IMR-90 (cell line): ENCODE measurements at regions not wholly inside any gene's neighbourhood (a gene's known extent, or its start where the extent isn't known, plus 50 kb on each side); places are given as distances from the start of the nearest gene placed in this dataset.

Experiments
- BHLHE40 ChIP-seq: fragments of 150-350 bp; IDR thresholded peaks from 2 replicates; pipeline ENCODE4 v1.6.1; 2016; ENCODE audit warnings: mild to moderate bottlenecking, low read depth, low read length
- CEBPB ChIP-seq: IDR thresholded peaks from 2 replicates; pipeline ENCODE4 v1.6.1; 2012; ENCODE audit warnings: low read depth, low read length, improper control_type of control experiment
- CTCF ChIP-seq: conservative IDR thresholded peaks from 2 replicates; pipeline ENCODE4 v1.5.1; 2012; ENCODE audit warnings: mild to moderate bottlenecking, low read depth, low read length, improper control_type of control experiment
- FOS ChIP-seq: fragments of 150-350 bp; IDR thresholded peaks from 2 replicates; pipeline ENCODE4 v1.6.1; 2016; ENCODE audit warnings: low read depth, low read length
- MAFK ChIP-seq: IDR thresholded peaks from 2 replicates; pipeline ENCODE4 v1.6.1; 2012; ENCODE audit warnings: low read depth, low read length, improper control_type of control experiment
- MAZ ChIP-seq: IDR thresholded peaks from 2 replicates; pipeline ENCODE4 v1.6.1; 2012; ENCODE audit warnings: low read depth, mild to moderate bottlenecking, low read length, improper control_type of control experiment, moderate library complexity, borderline replicate concordance
- MXI1 ChIP-seq: IDR thresholded peaks from 2 replicates; pipeline ENCODE4 v1.6.1; 2012; ENCODE audit warnings: low read depth, mild to moderate bottlenecking, low read length, moderate library complexity, borderline replicate concordance
- NFE2L2 ChIP-seq: fragments of 150-350 bp; IDR thresholded peaks from 2 replicates; pipeline ENCODE4 v1.6.1; 2016; ENCODE audit warnings: low read depth, mild to moderate bottlenecking, low read length
- POLR2A ChIP-seq: IDR thresholded peaks from 2 replicates; pipeline ENCODE4 v1.6.1; 2012; ENCODE audit warnings: mild to moderate bottlenecking, low read depth, low read length
- RAD21 ChIP-seq: IDR thresholded peaks from 2 replicates; pipeline ENCODE4 v1.6.1; 2012; ENCODE audit warnings: low read length, improper control_type of control experiment
- RCOR1 ChIP-seq: IDR thresholded peaks from 2 replicates; pipeline ENCODE4 v1.6.1; 2012; ENCODE audit warnings: mild to moderate bottlenecking, low read length, improper control_type of control experiment; ENCODE audit not compliant: insufficient replicate concordance
- RFX5 ChIP-seq: IDR thresholded peaks from 2 replicates; pipeline ENCODE4 v1.8.0; 2012; ENCODE audit warnings: low read depth, mild to moderate bottlenecking, low read length, moderate library complexity
- SMC3 ChIP-seq: fragments of 150-350 bp; IDR thresholded peaks from 2 replicates; pipeline ENCODE4 v1.6.1; 2016; ENCODE audit warnings: low read depth, mild to moderate bottlenecking, antibody characterized with exemption, low read length, moderate library complexity
- TF ChIP-seq, protein P1 (sequence below): fragments of 150-350 bp; IDR thresholded peaks from 2 replicates; pipeline ENCODE4 v1.6.1; 2017; ENCODE audit warnings: mild to moderate bottlenecking, antibody characterized with exemption, low read length, low read depth

DNA sequence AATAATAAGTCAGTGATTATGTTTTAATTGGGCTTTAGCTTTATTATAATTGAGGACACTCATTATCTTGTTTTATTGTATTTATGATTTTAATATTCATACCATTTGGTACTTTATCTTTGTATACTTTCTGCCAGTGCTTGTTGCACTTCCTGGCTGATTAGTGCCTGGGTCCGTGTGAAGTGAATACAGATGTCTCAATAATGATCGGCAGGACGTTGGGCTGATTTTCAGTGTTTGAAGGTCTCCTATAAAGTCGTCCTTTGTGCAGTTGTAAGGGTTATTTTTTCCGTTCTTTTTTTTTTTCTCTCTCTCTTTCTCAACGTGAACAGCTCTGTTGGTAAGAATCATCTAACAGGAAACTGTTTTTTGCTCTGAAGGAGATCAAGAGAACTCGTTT, 450.0 kb upstream of the POU3F2 start:
- TF ChIP-seq CTCF = no peak
- no peak for TF ChIP-seq POLR2A
- TF ChIP-seq, protein P1, sequence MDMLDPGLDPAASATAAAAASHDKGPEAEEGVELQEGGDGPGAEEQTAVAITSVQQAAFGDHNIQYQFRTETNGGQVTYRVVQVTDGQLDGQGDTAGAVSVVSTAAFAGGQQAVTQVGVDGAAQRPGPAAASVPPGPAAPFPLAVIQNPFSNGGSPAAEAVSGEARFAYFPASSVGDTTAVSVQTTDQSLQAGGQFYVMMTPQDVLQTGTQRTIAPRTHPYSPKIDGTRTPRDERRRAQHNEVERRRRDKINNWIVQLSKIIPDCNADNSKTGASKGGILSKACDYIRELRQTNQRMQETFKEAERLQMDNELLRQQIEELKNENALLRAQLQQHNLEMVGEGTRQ = no peak
- TF ChIP-seq BHLHE40 = no peak
- TF ChIP-seq NFE2L2 = no peak
- no peak for TF ChIP-seq SMC3
- no peak for TF ChIP-seq CEBPB
- TF ChIP-seq FOS = no peak
- TF ChIP-seq MAZ = no peak
- no peak for TF ChIP-seq MXI1
- no peak for TF ChIP-seq RAD21
- no peak for TF ChIP-seq RFX5
- no peak for TF ChIP-seq RCOR1
- TF ChIP-seq MAFK = no peak
